ENCODE measurements at regions not wholly inside any gene's neighbourhood (a gene's known extent, or its start where the extent isn't known, plus 50 kb on each side); places are given as distances from the start of the nearest gene placed in this dataset.

GRCh38 chr12:59500335-59500734 is 95.5 kb upstream of the SLC16A7 start (continued):
- TF ChIP-seq ZNF518A (tag by site-specific recombination; conservative IDR thresholded peaks at IDR 0.05; ENCODE audit: low read depth): no peak
- TF ChIP-seq ZNF629 (tag by site-specific recombination; IDR thresholded peaks at IDR 0.05): no peak

GRCh38 chr12:59499774-59500173 is 96.1 kb upstream of the SLC16A7 start:
- TF ChIP-seq SCRT2 (tag by site-specific recombination; IDR thresholded peaks at IDR 0.05) (peak; percentile 30; the same call in 1 of the 2 replicates), ZNF510 (tag by site-specific recombination; IDR thresholded peaks at IDR 0.05; ENCODE audit: insufficient replicate concordance) (no peak)
- Histone ChIP-seq H3K4me3 (ENCODE audit: low read depth, low read length) (no peak overlapping the region), H3K36me3 (ENCODE audit: control insufficient read depth in 2 of 2, insufficient read depth in 1 of 2, low read length in 2 of 2) (no peaks in the 10 kb centered on the region), H3K4me1 (ENCODE audit: control insufficient read depth, insufficient read depth, low read length) (no peaks in the 10 kb centered on the region), H3K9me3 (ENCODE audit: control insufficient read depth, insufficient read depth, low read depth, low read length) (no peaks in the 10 kb centered on the region), H3K27ac (ENCODE audit: extremely low read depth, low read depth, low read length) (no peak overlapping the region)
- ChIA-PET CTCF (no interaction called here), POLR2A (no interaction called here)

- no peak overlapping the region for H3K4me3 ChIP-seq (ENCODE audit: low read depth, low read length)
- H3K9me3 ChIP-seq (ENCODE audit: control insufficient read depth, insufficient read depth, low read depth, low read length): no peaks in the 10 kb centered on the region
- TF ChIP-seq BCL11B (tag by site-specific recombination; IDR thresholded peaks at IDR 0.05; ENCODE audit: low read depth): no peak
- no peak for TF ChIP-seq ZNF274 (IDR thresholded peaks at IDR 0.05; ENCODE audit: low read length)
- no peak for TF ChIP-seq ZNF274 (tag by site-specific recombination; IDR thresholded peaks at IDR 0.05; ENCODE audit: borderline replicate concordance)
- no peak for TF ChIP-seq KLF1 (tag by site-specific recombination; IDR thresholded peaks at IDR 0.05)
- no peak for TF ChIP-seq KLF8 (tag by site-specific recombination; IDR thresholded peaks at IDR 0.05)
- TF ChIP-seq BCL6B (tag by site-specific recombination; IDR thresholded peaks at IDR 0.05): no peak
- TF ChIP-seq ZBTB17 (tag by site-specific recombination; IDR thresholded peaks at IDR 0.05): no peak
- no peak for TF ChIP-seq HOXC10 (CRISPR knock-in tag; IDR thresholded peaks at IDR 0.05)
- TF ChIP-seq ZSCAN16 (tag by site-specific recombination; IDR thresholded peaks at IDR 0.05): no peak
- no peak for TF ChIP-seq ZNF366 (tag by site-specific recombination; conservative IDR thresholded peaks at IDR 0.05)
- no peak for TF ChIP-seq ZNF549 (tag by site-specific recombination; IDR thresholded peaks at IDR 0.05)
- TF ChIP-seq ZNF561 (tag by site-specific recombination; IDR thresholded peaks at IDR 0.05; ENCODE audit: borderline replicate concordance): no peak
- TF ChIP-seq ZNF394 (tag by site-specific recombination; IDR thresholded peaks at IDR 0.05; ENCODE audit: borderline replicate concordance): no peak
- no peak for TF ChIP-seq ZNF10 (tag by site-specific recombination; IDR thresholded peaks at IDR 0.05)
- no peaks in the 10 kb centered on the region for H3K36me3 ChIP-seq (ENCODE audit: control insufficient read depth in 2 of 2, insufficient read depth in 1 of 2, low read length in 2 of 2)
- no peak overlapping the region for H3K27ac ChIP-seq (ENCODE audit: extremely low read depth, low read depth, low read length)
- ChIA-PET POLR2A (no interaction called here), CTCF (no interaction called here)
- no peaks in the 10 kb centered on the region for H3K4me1 ChIP-seq (ENCODE audit: control insufficient read depth, insufficient read depth, low read length)
These were observed 101.2 kb upstream of the SLC16A7 start for GRCh38 chr12:59494617-59495016.
